Endothelial cell of umbilical vein (primary cell): ENCODE measurements at regions not wholly inside any gene's neighbourhood (a gene's known extent, or its start where the extent isn't known, plus 50 kb on each side); places are given as distances from the start of the nearest gene placed in this dataset.

Experiments
- BruUV-seq: library from RNA; stranded (reverse); fragments of 400-500 nt; replicated peaks from 2 replicates; lab custom pipeline; 2021; lab: Mats Ljungman, UMichigan
- CTCF ChIA-PET: fragments of 300-600, 350-600 bp; sonication (Branson Sonifier 250); formaldehyde crosslinking; loops from one replicate; lab custom pipeline; 2021; ENCODE audit warnings: antibody characterized with exemption, inconsistent platforms; lab: Charles Lee
- POLR2A ChIA-PET: fragments of 300-600, 350-600 bp; sonication (Branson Sonifier 250); formaldehyde crosslinking; loops from one replicate; lab custom pipeline; 2021; ENCODE audit warnings: antibody characterized with exemption, inconsistent platforms; lab: Charles Lee
- DNase-seq: peaks from one replicate; pipeline ENCODE4 v3.0.0-alpha.2; 2011; ENCODE audit warnings: low read depth, low spot score
- FAIRE-seq: peaks from 2 replicates; lab custom pipeline; 2011; peaks lifted over from hg19 to GRCh38; lab: Jason Lieb, UNC
- H2AFZ ChIP-seq: 2 replicates; pipeline ENCODE4 v1.6.0; 2012; ENCODE audit warnings: low read depth, low read length, control low read depth, inconsistent platforms
- H3K27ac ChIP-seq: 2 replicates; pipeline ENCODE4 v1.5.1; 2011; ENCODE audit warnings: low read depth, mild to moderate bottlenecking, control low read depth, low read length, moderate library complexity; ENCODE audit not compliant: insufficient read depth
- H3K27me3 ChIP-seq, 2 experiments: 2 replicates each; pipeline versions ENCODE4 v1.6.0 to v1.6.1; 2011; ENCODE audit warnings: low read length in 2 of 2, mixed read lengths in 1 of 2; ENCODE audit not compliant: control insufficient read depth in 2 of 2, insufficient read depth in 2 of 2
- H3K36me3 ChIP-seq, 2 experiments: 2 replicates in 1 of 2; 3 replicates in 1 of 2; pipeline ENCODE4 v1.5.1; 2011; ENCODE audit warnings: low read length in 2 of 2, mild to moderate bottlenecking in 1 of 2, moderate library complexity in 1 of 2; ENCODE audit not compliant: control insufficient read depth in 2 of 2, insufficient read depth in 2 of 2; ENCODE audit errors: extremely low read depth in 1 of 2
- H3K4me1 ChIP-seq: 3 replicates; pipeline ENCODE4 v1.5.1; 2011; ENCODE audit warnings: mild to moderate bottlenecking, low read length; ENCODE audit not compliant: control insufficient read depth, insufficient read depth; ENCODE audit errors: extremely low read depth
- H3K4me2 ChIP-seq: 2 replicates; pipeline ENCODE4 v1.6.1; 2011; ENCODE audit warnings: low read length, control low read depth, mixed read lengths; ENCODE audit not compliant: insufficient read depth
- H3K4me3 ChIP-seq, 3 experiments: fragments of 200-600 bp in 1 of 3; sonication (generic), shearing (Covaris generic) in 1 of 3; replicated peaks in 1 of 3; 2 replicates each; pipeline ENCODE4 v1.5.1; 2011 to 2016; ENCODE audit warnings: control low read depth in 3 of 3, low read length in 3 of 3, mild to moderate bottlenecking in 2 of 3, inconsistent platforms in 1 of 3, low read depth in 1 of 3, moderate library complexity in 1 of 3; ENCODE audit not compliant: insufficient read depth in 1 of 3
- H3K79me2 ChIP-seq: 2 replicates; pipeline ENCODE4 v1.6.0; 2012; ENCODE audit warnings: low read length, inconsistent platforms; ENCODE audit not compliant: control insufficient read depth, insufficient read depth
- H3K9ac ChIP-seq: replicated peaks from 2 replicates; pipeline ENCODE3; 2011; ENCODE audit warnings: low read length, control low read depth; ENCODE audit not compliant: insufficient read depth; ENCODE audit errors: extremely low read depth
- H3K9me1 ChIP-seq: replicated peaks from 3 replicates; pipeline ENCODE4 v1.6.0; 2011; ENCODE audit warnings: mild to moderate bottlenecking, low read length; ENCODE audit not compliant: control insufficient read depth, insufficient read depth; ENCODE audit errors: extremely low read depth
- H3K9me3 ChIP-seq: replicated peaks from 2 replicates; pipeline ENCODE4 v1.5.1; 2012; ENCODE audit warnings: low read length, inconsistent platforms; ENCODE audit not compliant: control insufficient read depth, insufficient read depth
- H4K20me1 ChIP-seq: replicated peaks from 2 replicates; pipeline ENCODE3; 2011; ENCODE audit warnings: mild to moderate bottlenecking, low read length; ENCODE audit not compliant: control insufficient read depth, insufficient read depth; ENCODE audit errors: extremely low read depth
- CTCF ChIP-seq, 2 donors: IDR thresholded peaks; 1 replicate in 1 of 2; 2 replicates in 1 of 2; pipeline ENCODE4 v1.5.1; 2011; ENCODE audit warnings: low read length in 2 of 2, mild to moderate bottlenecking in 2 of 2, moderate library complexity in 2 of 2, control low read depth in 1 of 2, inconsistent platforms in 1 of 2, low read depth in 1 of 2; ENCODE audit not compliant: insufficient read depth in 1 of 2; ENCODE audit errors: extremely low read depth in 1 of 2
- EZH2 ChIP-seq: IDR thresholded peaks from 2 replicates; pipeline ENCODE4 v1.6.1; 2012; ENCODE audit warnings: borderline replicate concordance, low read depth, mild to moderate bottlenecking, moderate library complexity, low read length, inconsistent platforms; ENCODE audit not compliant: severe bottlenecking
- FOS ChIP-seq: IDR thresholded peaks from 2 replicates; pipeline ENCODE4 v1.6.1; 2011; ENCODE audit warnings: mild to moderate bottlenecking, low read length, moderate library complexity, borderline replicate concordance; ENCODE audit not compliant: insufficient read depth
- GATA2 ChIP-seq: IDR thresholded peaks from 2 replicates; pipeline ENCODE4 v1.7.0; 2011; ENCODE audit warnings: low read depth, mild to moderate bottlenecking, moderate library complexity, mixed read lengths, low read length; ENCODE audit not compliant: insufficient read length, insufficient read depth
- JUN ChIP-seq: IDR thresholded peaks from 2 replicates; pipeline ENCODE4 v1.6.1; 2011; ENCODE audit warnings: borderline replicate concordance, low read depth; ENCODE audit not compliant: insufficient read length, insufficient read depth
- MAX ChIP-seq: IDR thresholded peaks from 2 replicates; pipeline ENCODE4 v1.6.1; 2011; ENCODE audit not compliant: insufficient read depth, insufficient read length
- MYC ChIP-seq: IDR thresholded peaks from one replicate; pipeline ENCODE4 v1.6.1; 2011; ENCODE audit warnings: mild to moderate bottlenecking, low read depth, low read length
- POLR2A ChIP-seq: IDR thresholded peaks from 2 replicates; pipeline ENCODE4 v1.6.1; 2012; ENCODE audit warnings: low read depth, mild to moderate bottlenecking, control low read depth, low read length
- POLR2AphosphoS5 ChIP-seq: IDR thresholded peaks from 2 replicates; pipeline ENCODE4 v1.6.1; 2012; ENCODE audit warnings: low read depth, mild to moderate bottlenecking, control low read depth, low read length, moderate library complexity; ENCODE audit not compliant: insufficient read depth
- dilution Hi-C: fragments of 300-500 bp; cut with MboI; formaldehyde crosslinking; loops from one replicate; pipeline ENCODE4 v1.15.0; 2019; ENCODE audit warnings: low sequenced_read_pairs; ENCODE audit not compliant: extremely low pct_ligation_motif_present
- intact Hi-C: fragments of 100-400 bp; cut with micrococcal nuclease; formaldehyde crosslinking; loops from one replicate; pipeline ENCODE4 v1.10.0; 2022

GRCh38 chr5:38162625-38163024 lies 95.7 kb upstream of the EGFLAM start:
- no TSS peak for BruUV-seq
- FAIRE-seq = no peak
- POLR2A ChIA-PET = no interaction called here
- Histone ChIP-seq H3K9me3 (no peaks in the 10 kb centered on the region), H3K79me2 (no peaks in the 10 kb centered on the region), H3K27me3 (peaks cover 0 to 1% of the 10 kb centered on the region in 2 experiments), H2AFZ (no peak overlapping the region), H3K27ac (no peak overlapping the region), H3K36me3 (no peaks in the 10 kb centered on the region), H3K4me3 (no peak overlapping the region), H3K9ac (no peak overlapping the region), H3K4me1 (no peaks in the 10 kb centered on the region), H3K9me1 (no peaks in the 10 kb centered on the region), H3K4me2 (no peak overlapping the region), H4K20me1 (no peaks in the 10 kb centered on the region)
- intact Hi-C loops = no loop called here
- CTCF ChIA-PET = interaction anchor here (1.5 kb wide), 1 partner anchor 103 kb away, joined by 3 read pairs; no protein-coding TSS in a partner anchor
- dilution Hi-C loops = no loop called here
- no peak for DNase-seq
- no peak for TF ChIP-seq POLR2AphosphoS5
- TF ChIP-seq JUN = no peak
- TF ChIP-seq FOS = no peak
- TF ChIP-seq CTCF (IDR thresholded peaks at IDR 0.05; ENCODE audit: extremely low read depth in 1 of 2, insufficient read depth in 1 of 2, low read depth in 1 of 2, low read length in 2 of 2) = no peak
- no peak for TF ChIP-seq POLR2A
- TF ChIP-seq MYC = no peak
- no peak for TF ChIP-seq EZH2
- no peak for TF ChIP-seq MAX
- TF ChIP-seq GATA2 = no peak
